KMS-11 (cell line): ENCODE measurements at regions not wholly inside any gene's neighbourhood (a gene's known extent, or its start where the extent isn't known, plus 50 kb on each side); places are given as distances from the start of the nearest gene placed in this dataset.

ENCODE experiments used
- H2AFZ ChIP-seq: fragments of 200-600 bp; sonication (generic); 2 replicates; pipeline ENCODE4 v1.6.1; 2016; ENCODE audit warnings: antibody characterized with exemption, mixed run types, low read depth
- H3K27ac ChIP-seq: fragments of 200-600 bp; sonication (generic); 2 replicates; pipeline ENCODE4 v1.6.1; 2016; ENCODE audit warnings: mild to moderate bottlenecking, mixed run types
- H3K27me3 ChIP-seq: fragments of 200-600 bp; sonication (generic); 2 replicates; pipeline ENCODE4 v1.6.1; 2017; ENCODE audit warnings: mild to moderate bottlenecking, low read depth, mixed run types, moderate library complexity; ENCODE audit not compliant: insufficient read depth
- H3K36me3 ChIP-seq: fragments of 200-600 bp; sonication (generic); 2 replicates; pipeline ENCODE4 v1.6.1; 2017; ENCODE audit warnings: mild to moderate bottlenecking, mixed run types; ENCODE audit not compliant: insufficient read depth
- H3K4me1 ChIP-seq: fragments of 200-600 bp; sonication (generic); 2 replicates; pipeline ENCODE4 v1.6.1; 2016; ENCODE audit warnings: mild to moderate bottlenecking, low read depth, mixed run types; ENCODE audit not compliant: poor library complexity, severe bottlenecking
- H3K4me2 ChIP-seq: fragments of 200-600 bp; sonication (generic); 2 replicates; pipeline ENCODE4 v1.7.0; 2016; ENCODE audit warnings: mild to moderate bottlenecking, mixed run types
- H3K4me3 ChIP-seq: fragments of 200-600 bp; sonication (generic); IDR thresholded peaks from 2 replicates; pipeline ENCODE4 v1.6.1; 2017; ENCODE audit warnings: low read depth, low read length, mixed read lengths; ENCODE audit not compliant: insufficient read depth
- H3K79me2 ChIP-seq: fragments of 200-600 bp; sonication (generic); 2 replicates; pipeline ENCODE4 v1.6.1; 2016; ENCODE audit warnings: low read depth, mixed run types; ENCODE audit not compliant: insufficient read depth
- H3K9ac ChIP-seq: fragments of 200-600 bp; sonication (generic); 2 replicates; pipeline ENCODE4 v1.6.1; 2016; ENCODE audit warnings: mild to moderate bottlenecking, mixed run types
- H4K20me1 ChIP-seq: fragments of 200-600 bp; sonication (generic); 2 replicates; pipeline ENCODE4 v1.6.1; 2016; ENCODE audit warnings: mild to moderate bottlenecking, mixed run types; ENCODE audit not compliant: insufficient read depth
- TF ChIP-seq, protein P1 (sequence below): fragments of 200-600 bp; sonication (generic); conservative IDR thresholded peaks from 2 replicates; pipeline ENCODE4 v1.6.1; 2017; ENCODE audit warnings: low read depth, mild to moderate bottlenecking, antibody characterized with exemption, low read length, moderate library complexity, mixed read lengths

DNA sequence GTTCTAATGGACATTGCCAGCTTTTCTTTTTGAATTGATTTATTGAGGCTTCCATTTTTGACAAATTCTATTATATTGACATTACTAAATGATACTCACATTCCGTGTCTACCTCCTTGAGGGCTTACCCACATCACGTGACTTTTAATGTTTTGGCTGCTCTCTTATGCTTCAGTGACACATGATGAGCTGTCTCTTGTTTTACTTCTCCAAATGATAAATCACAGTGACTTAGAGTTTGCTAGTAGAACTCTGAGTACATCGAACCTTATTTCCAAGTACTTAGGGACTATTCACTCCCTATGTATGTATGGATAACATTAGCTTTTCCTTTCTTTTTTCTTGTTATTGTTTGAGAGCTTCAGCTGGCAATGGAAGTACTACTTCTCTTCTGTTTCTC lies 169.8 kb upstream of the KCNN2 start:
- no peaks in the 10 kb centered on the region for H3K27me3 ChIP-seq
- H3K4me1 ChIP-seq: no peaks in the 10 kb centered on the region
- H3K4me2 ChIP-seq: no peak overlapping the region
- H3K36me3 ChIP-seq: no peaks in the 10 kb centered on the region
- H4K20me1 ChIP-seq: no peaks in the 10 kb centered on the region
- H3K79me2 ChIP-seq: no peaks in the 10 kb centered on the region
- no peak overlapping the region for H3K27ac ChIP-seq
- TF ChIP-seq, protein P1, sequence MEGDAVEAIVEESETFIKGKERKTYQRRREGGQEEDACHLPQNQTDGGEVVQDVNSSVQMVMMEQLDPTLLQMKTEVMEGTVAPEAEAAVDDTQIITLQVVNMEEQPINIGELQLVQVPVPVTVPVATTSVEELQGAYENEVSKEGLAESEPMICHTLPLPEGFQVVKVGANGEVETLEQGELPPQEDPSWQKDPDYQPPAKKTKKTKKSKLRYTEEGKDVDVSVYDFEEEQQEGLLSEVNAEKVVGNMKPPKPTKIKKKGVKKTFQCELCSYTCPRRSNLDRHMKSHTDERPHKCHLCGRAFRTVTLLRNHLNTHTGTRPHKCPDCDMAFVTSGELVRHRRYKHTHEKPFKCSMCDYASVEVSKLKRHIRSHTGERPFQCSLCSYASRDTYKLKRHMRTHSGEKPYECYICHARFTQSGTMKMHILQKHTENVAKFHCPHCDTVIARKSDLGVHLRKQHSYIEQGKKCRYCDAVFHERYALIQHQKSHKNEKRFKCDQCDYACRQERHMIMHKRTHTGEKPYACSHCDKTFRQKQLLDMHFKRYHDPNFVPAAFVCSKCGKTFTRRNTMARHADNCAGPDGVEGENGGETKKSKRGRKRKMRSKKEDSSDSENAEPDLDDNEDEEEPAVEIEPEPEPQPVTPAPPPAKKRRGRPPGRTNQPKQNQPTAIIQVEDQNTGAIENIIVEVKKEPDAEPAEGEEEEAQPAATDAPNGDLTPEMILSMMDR: no peak
- H3K4me3 ChIP-seq: no peak overlapping the region
- H3K9ac ChIP-seq: no peak overlapping the region
- H2AFZ ChIP-seq: no peak overlapping the region

DNA sequence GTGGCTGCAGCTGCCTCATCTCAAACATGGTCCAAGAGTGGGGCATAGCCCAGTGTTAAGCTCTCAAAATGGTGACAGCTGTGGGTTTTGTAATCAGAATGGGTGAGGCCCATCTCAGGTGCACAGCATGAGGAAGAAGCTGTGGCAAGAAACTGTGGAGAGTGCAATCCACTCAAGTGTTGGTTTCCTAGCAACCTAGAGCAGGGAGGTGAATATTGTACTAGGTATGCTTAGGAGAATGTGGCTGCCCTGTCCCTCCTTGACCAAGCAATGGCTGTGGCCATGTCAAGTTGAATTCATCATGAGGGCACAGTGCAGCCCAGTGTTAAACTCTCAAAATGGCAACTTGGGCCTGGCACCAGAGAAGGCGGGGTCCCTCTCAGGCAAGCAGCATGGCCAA lies 160.5 kb upstream of the KCNN2 start:
- Histone ChIP-seq H3K4me3 (no peak overlapping the region), H3K36me3 (no peaks in the 10 kb centered on the region), H3K4me1 (no peaks in the 10 kb centered on the region), H3K4me2 (no peak overlapping the region), H4K20me1 (no peaks in the 10 kb centered on the region), H2AFZ (no peak overlapping the region), H3K9ac (no peak overlapping the region), H3K79me2 (no peaks in the 10 kb centered on the region), H3K27me3 (no peaks in the 10 kb centered on the region), H3K27ac (no peak overlapping the region)
- TF ChIP-seq, protein P1: no peak

DNA sequence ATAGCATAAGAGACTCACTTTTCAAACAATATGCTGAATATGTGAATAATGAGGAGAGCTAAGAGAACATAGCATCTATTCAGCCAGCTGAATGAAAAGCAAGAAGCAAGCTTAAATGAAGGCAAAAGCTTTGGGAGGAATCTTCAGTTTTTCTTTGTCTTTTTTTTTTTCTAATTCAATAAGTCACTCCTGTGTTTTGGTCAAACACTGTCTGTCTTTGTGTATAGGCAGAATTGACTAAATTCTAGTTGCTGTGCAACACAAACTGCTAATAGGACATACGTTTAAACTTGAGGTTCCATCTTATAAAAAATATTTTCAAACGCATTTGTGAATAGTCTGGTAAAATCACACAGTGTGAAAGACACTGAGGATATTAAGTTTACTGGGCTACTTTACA lies 156.9 kb upstream of the KCNN2 start:
- H3K27me3 ChIP-seq: no peaks in the 10 kb centered on the region
- no peaks in the 10 kb centered on the region for H3K4me1 ChIP-seq
- no peak overlapping the region for H3K27ac ChIP-seq
- no peak overlapping the region for H3K4me3 ChIP-seq
- no peaks in the 10 kb centered on the region for H3K79me2 ChIP-seq
- no peak overlapping the region for H3K4me2 ChIP-seq
- no peaks in the 10 kb centered on the region for H4K20me1 ChIP-seq
- H3K9ac ChIP-seq: no peak overlapping the region
- no peaks in the 10 kb centered on the region for H3K36me3 ChIP-seq
- TF ChIP-seq, protein P1: no peak
- no peak overlapping the region for H2AFZ ChIP-seq

DNA sequence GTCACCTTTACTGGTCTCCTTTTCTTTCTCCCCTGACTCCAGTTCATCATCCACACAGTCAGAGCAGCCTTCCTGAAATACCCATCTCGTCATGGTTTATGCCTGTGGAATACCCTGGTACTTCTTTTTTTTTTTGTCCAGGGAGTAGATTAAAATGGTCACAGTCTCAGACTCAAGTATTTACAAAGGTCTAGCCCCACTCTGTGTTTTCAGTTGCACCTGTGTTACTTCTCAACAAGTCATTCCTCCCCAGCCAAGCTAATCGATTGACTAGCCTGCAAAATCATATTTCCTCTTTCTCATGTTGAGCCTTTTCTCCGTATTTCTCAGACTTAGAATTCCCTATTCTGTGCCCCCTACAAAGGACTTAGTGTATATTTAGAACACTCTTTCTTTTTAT lies 155.2 kb upstream of the KCNN2 start:
- H3K36me3 ChIP-seq: no peaks in the 10 kb centered on the region
- H4K20me1 ChIP-seq: no peaks in the 10 kb centered on the region
- H2AFZ ChIP-seq: no peak overlapping the region
- H3K27ac ChIP-seq: no peak overlapping the region
- no peak overlapping the region for H3K9ac ChIP-seq
- H3K27me3 ChIP-seq: no peaks in the 10 kb centered on the region
- no peaks in the 10 kb centered on the region for H3K79me2 ChIP-seq
- H3K4me1 ChIP-seq: no peaks in the 10 kb centered on the region
- no peak overlapping the region for H3K4me3 ChIP-seq
- no peak overlapping the region for H3K4me2 ChIP-seq
- TF ChIP-seq, protein P1: no peak

DNA sequence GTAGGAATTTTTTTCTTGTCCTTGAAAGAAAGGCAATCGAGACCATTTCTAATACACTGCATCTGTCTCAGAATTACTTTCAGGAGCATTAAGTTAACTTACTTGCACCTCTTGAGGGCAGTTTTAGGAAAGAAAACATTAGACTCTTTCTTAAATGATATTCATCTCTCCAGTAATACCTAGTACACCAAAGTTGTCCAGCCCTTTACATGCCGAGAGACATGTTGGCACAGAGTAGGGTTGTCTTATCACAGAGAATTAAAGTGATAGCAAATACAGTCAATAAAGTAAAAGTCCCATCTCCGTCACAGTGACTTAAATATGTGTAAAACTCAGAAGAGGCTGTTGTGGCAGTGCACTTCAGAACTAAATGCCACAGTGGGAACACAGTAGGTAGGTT lies 154.3 kb upstream of the KCNN2 start:
- no peak overlapping the region for H2AFZ ChIP-seq
- H3K36me3 ChIP-seq: no peaks in the 10 kb centered on the region
- no peaks in the 10 kb centered on the region for H3K27me3 ChIP-seq
- H3K4me3 ChIP-seq: no peak overlapping the region
- H3K27ac ChIP-seq: no peak overlapping the region
- TF ChIP-seq, protein P1: no peak
- no peaks in the 10 kb centered on the region for H4K20me1 ChIP-seq
- no peak overlapping the region for H3K9ac ChIP-seq
- no peaks in the 10 kb centered on the region for H3K4me1 ChIP-seq
- H3K79me2 ChIP-seq: no peaks in the 10 kb centered on the region
- no peak overlapping the region for H3K4me2 ChIP-seq
